ENCODE measurements at regions not wholly inside any gene's neighbourhood (a gene's known extent, or its start where the extent isn't known, plus 50 kb on each side); places are given as distances from the start of the nearest gene placed in this dataset.

DNA sequence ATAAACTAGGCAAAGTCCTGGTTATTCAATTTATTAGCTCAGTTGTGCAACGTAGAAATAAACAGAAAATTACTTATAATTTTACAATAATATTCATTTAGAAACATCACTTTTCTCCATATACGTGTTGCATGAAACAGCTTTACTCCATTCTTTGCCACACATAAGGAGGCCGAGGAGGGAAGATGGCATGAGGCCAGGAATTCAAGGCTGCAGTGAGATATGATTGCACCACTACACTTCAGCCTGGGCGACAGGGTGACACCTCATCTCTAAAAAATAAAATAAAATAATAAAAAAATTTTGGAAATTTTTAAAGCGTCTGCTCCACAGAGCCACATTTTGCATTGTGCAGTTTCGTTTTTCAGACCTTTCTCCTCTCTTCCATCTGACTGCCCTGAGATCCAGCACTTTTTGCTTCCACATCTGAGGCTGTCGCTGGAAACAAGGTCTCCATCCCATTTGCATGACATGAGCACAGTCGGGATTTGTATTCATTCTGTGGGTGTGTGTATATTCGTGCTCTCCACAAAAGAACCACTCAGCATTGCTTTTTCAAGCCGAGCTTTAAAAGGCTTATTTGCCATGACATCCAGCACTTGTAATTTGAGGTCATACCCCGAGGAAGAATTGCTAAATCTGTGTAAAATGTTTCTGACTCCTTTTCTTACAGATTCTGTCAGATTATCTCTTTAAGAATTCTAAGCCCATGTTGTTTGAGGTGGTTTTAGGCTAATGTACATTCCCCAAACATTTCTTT lies 98.6 kb upstream of the MSX2 start:
- Mint-ChIP-seq H3K27ac (peak overlapping the region; percentile 95), H3K4me3 (no peak overlapping the region), H3K36me3 (no peaks in the 10 kb centered on the region), H3K9me3 (no peaks in the 10 kb centered on the region), H3K27me3 (ENCODE audit: low read depth) (no peaks in the 10 kb centered on the region), H3K4me1 (peaks cover 45% of the 10 kb centered on the region)
- DNase-seq (ENCODE audit: low spot score in 2 of 2, unreplicated experiment in 2 of 2), result no peak
- TF ChIP-seq, protein P1, sequence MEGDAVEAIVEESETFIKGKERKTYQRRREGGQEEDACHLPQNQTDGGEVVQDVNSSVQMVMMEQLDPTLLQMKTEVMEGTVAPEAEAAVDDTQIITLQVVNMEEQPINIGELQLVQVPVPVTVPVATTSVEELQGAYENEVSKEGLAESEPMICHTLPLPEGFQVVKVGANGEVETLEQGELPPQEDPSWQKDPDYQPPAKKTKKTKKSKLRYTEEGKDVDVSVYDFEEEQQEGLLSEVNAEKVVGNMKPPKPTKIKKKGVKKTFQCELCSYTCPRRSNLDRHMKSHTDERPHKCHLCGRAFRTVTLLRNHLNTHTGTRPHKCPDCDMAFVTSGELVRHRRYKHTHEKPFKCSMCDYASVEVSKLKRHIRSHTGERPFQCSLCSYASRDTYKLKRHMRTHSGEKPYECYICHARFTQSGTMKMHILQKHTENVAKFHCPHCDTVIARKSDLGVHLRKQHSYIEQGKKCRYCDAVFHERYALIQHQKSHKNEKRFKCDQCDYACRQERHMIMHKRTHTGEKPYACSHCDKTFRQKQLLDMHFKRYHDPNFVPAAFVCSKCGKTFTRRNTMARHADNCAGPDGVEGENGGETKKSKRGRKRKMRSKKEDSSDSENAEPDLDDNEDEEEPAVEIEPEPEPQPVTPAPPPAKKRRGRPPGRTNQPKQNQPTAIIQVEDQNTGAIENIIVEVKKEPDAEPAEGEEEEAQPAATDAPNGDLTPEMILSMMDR (IDR thresholded peaks at IDR 0.05; ENCODE audit: unreplicated experiment), result no peak

DNA sequence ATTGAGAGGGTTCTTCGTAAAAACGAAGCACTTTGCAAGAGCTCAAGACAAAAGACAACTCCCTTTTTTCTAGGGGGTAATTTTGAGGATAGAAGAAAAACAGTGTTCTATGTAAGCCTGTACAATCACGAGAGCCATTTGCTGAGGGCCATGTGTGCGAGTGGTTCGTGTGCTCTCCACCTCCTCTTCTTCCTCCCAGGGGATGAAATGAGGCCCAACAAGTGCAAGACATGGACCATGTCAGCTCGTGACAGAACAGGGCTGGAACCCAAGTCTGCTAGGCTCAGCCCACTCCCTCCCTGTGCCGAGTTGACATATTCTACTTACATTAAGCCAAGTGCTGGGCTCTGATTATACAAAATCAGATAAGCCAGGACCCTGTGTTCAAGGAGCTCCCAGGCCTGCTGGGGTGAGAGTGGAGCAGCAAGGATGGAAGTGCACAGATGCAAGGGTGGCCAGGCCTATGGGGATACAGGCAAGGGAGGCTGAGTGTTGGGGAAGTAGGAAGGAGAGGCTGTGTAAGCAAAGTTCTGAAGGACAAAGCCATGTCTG lies 97.9 kb upstream of the MSX2 start:
- H3K27me3 Mint-ChIP-seq (ENCODE audit: low read depth), result no peaks in the 10 kb centered on the region
- H3K27ac Mint-ChIP-seq, result peak overlapping the region; percentile 75
- H3K4me3 Mint-ChIP-seq, result no peak overlapping the region
- no peak for DNase-seq (ENCODE audit: low spot score in 2 of 2, unreplicated experiment in 2 of 2)
- H3K9me3 Mint-ChIP-seq, result no peaks in the 10 kb centered on the region
- H3K4me1 Mint-ChIP-seq, result peaks cover 41% of the 10 kb centered on the region
- H3K36me3 Mint-ChIP-seq, result no peaks in the 10 kb centered on the region
- TF ChIP-seq, protein P1 (IDR thresholded peaks at IDR 0.05; ENCODE audit: unreplicated experiment), result no peak

DNA sequence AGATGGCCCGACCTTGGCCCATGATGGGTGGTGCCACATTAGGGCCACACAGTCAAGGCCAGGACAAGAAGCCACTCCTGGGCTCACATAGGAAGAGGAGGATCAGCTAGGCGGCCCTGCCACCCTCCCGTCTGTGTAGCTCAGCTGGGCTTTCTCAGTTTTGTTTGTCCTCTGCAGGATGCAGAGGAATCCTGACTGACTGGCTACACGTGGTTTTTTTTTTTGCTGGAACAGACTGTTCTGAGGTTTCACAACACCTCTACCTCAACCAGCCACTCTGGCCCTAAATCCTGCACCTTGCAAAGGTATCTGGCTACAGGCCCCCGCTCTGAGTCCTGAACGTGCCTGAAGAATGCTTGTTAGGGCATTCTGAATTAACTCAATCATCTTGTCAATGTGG lies 88.3 kb upstream of the MSX2 start:
- Mint-ChIP-seq H3K27ac (no peak overlapping the region), H3K4me1 (peaks cover 22% of the 10 kb centered on the region)

GRCh38 chr5:174642816-174643405 lies 81.5 kb upstream of the MSX2 start:
- Mint-ChIP-seq H3K36me3 (peaks cover 3% of the 10 kb centered on the region), H3K27me3 (ENCODE audit: low read depth) (no peaks in the 10 kb centered on the region), H3K27ac (peak overlapping the region; percentile 82), H3K4me1 (peaks cover 41% of the 10 kb centered on the region), H3K4me3 (no peak overlapping the region), H3K9me3 (peaks cover 9% of the 10 kb centered on the region)
- DNase-seq (ENCODE audit: low spot score in 2 of 2, unreplicated experiment in 2 of 2), result no peak
- TF ChIP-seq, protein P1 (IDR thresholded peaks at IDR 0.05; ENCODE audit: unreplicated experiment), result no peak

More for the DNA sequence above, 88.3 kb upstream of the MSX2 start:
- Mint-ChIP-seq H3K36me3 (no peaks in the 10 kb centered on the region), H3K4me3 (no peak overlapping the region), H3K9me3 (no peaks in the 10 kb centered on the region), H3K27me3 (ENCODE audit: low read depth) (no peaks in the 10 kb centered on the region)
- DNase-seq (ENCODE audit: low spot score in 2 of 2, unreplicated experiment in 2 of 2), result no peak
- TF ChIP-seq, protein P1 (IDR thresholded peaks at IDR 0.05; ENCODE audit: unreplicated experiment), result no peak

DNA sequence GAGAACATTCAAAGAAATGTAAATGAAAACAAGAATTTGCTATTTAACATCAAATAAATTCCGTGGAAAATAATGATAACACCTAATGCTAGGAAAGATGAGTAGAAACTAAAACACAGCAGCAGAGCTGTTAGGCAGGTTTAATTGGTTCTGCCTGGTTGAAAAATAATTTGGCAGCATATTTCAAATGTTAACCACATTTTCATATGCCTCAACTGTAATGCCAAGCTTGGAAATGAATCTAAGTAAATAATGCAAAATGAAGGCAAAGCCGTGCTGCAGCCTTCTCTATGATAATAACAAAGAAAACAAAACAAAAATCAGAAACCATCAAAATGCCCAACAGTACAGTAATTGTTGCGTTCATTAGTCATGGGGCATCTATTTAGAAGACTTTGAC lies 79.9 kb upstream of the MSX2 start:
- TF ChIP-seq, protein P1 (IDR thresholded peaks at IDR 0.05; ENCODE audit: unreplicated experiment), result no peak
- Mint-ChIP-seq H3K9me3 (peaks cover 9% of the 10 kb centered on the region), H3K4me1 (peaks cover 52% of the 10 kb centered on the region), H3K27me3 (ENCODE audit: low read depth) (no peaks in the 10 kb centered on the region), H3K27ac (peak overlapping the region; percentile 14), H3K4me3 (no peak overlapping the region), H3K36me3 (peaks cover 3% of the 10 kb centered on the region)
- no peak for DNase-seq (ENCODE audit: low spot score in 2 of 2, unreplicated experiment in 2 of 2)
